GM10266 (cell line): ENCODE measurements at regions not wholly inside any gene's neighbourhood (a gene's known extent, or its start where the extent isn't known, plus 50 kb on each side); places are given as distances from the start of the nearest gene placed in this dataset.

Source experiments
- DNase-seq: peaks from one replicate; pipeline ENCODE4 v3.0.0; 2012; ENCODE audit errors: extremely low spot score
- CTCF ChIP-seq: IDR thresholded peaks from 2 replicates; pipeline ENCODE4 v1.5.1; 2012; ENCODE audit warnings: mild to moderate bottlenecking, low read depth; ENCODE audit not compliant: control insufficient read depth, insufficient read depth; ENCODE audit errors: missing control alignments

GRCh38 chr22:47443836-47444745 lies 681.6 kb downstream of the TBC1D22A start:
- no peak for TF ChIP-seq CTCF
- DNase-seq: no peak

- TF ChIP-seq CTCF: no peak
- DNase-seq: no peak
Observed at GRCh38 chr22:47442821-47443220, 680.4 kb downstream of the TBC1D22A start.

GRCh38 chr22:47439643-47440265 lies 677.3 kb downstream of the TBC1D22A start:
- DNase-seq: no peak
- no peak for TF ChIP-seq CTCF

- no peak for TF ChIP-seq CTCF
- DNase-seq: no peak
Observed at GRCh38 chr22:47437636-47438035, 675.2 kb downstream of the TBC1D22A start.

- no peak for DNase-seq
- TF ChIP-seq CTCF: no peak
Observed at GRCh38 chr22:47437110-47437509, 674.7 kb downstream of the TBC1D22A start.

- TF ChIP-seq CTCF: no peak
- no peak for DNase-seq
Observed at GRCh38 chr22:47435826-47436225, 673.4 kb downstream of the TBC1D22A start.

GRCh38 chr22:47435204-47435487 lies 672.7 kb downstream of the TBC1D22A start:
- no peak for DNase-seq
- no peak for TF ChIP-seq CTCF
